Body of pancreas (tissue), 4 donors: ENCODE measurements at regions not wholly inside any gene's neighbourhood (a gene's known extent, or its start where the extent isn't known, plus 50 kb on each side); places are given as distances from the start of the nearest gene placed in this dataset.

Source experiments
- ATAC-seq: fragments of 150-250 bp; one replicate; pipeline ENCODE4 v1.9.1; 2016
- DNase-seq, 4 donors: peaks; one replicate each; pipeline ENCODE4 v3.0.0-alpha.2; 2019
- H3K27ac ChIP-seq, 4 donors: fragments of 200-600 bp; sonication (generic); 1 replicate in 3 of 4; 2 replicates in 1 of 4; pipeline versions ENCODE4 v1.5.1 to v1.6.1; 2016 to 2019; ENCODE audit warnings: mild to moderate bottlenecking in 1 of 4, mixed read lengths in 1 of 4, moderate library complexity in 1 of 4
- H3K27me3 ChIP-seq, 2 donors: fragments of 200-600 bp; sonication (generic); one replicate each; pipeline ENCODE4 v1.6.0; 2016; ENCODE audit warnings: mild to moderate bottlenecking in 1 of 2
- H3K36me3 ChIP-seq, 2 donors: fragments of 200-600 bp; sonication (generic); replicated peaks in 1 of 2; 2 replicates each; pipeline ENCODE4 v1.5.1; 2016; ENCODE audit warnings: low read depth in 2 of 2; ENCODE audit not compliant: insufficient read depth in 1 of 2
- H3K4me1 ChIP-seq: fragments of 200-600 bp; sonication (generic); one replicate; pipeline ENCODE4 v1.6.0; 2016
- H3K4me3 ChIP-seq, 2 donors: fragments of 200-600 bp; sonication (generic); 1 replicate in 1 of 2; 2 replicates in 1 of 2; pipeline ENCODE4 v1.5.1; 2016 to 2019
- H3K9me3 ChIP-seq, 3 donors: fragments of 200-600 bp; sonication (generic); 1 replicate in 2 of 3; 2 replicates in 1 of 3; pipeline ENCODE4 v1.5.1; 2016
- CTCF ChIP-seq, 7 experiments: fragments of 450-650 bp in 4 of 7; fragments of 200-600 bp in 3 of 7; sonication (generic) in 3 of 7; IDR thresholded peaks; one replicate each; pipeline ENCODE4 v1.5.1; 2016 to 2019; ENCODE audit warnings: antibody characterized with exemption in 7 of 7
- POLR2A ChIP-seq, 3 donors: fragments of 450-650 bp; IDR thresholded peaks; one replicate each; pipeline ENCODE4 v1.6.1; 2016; ENCODE audit warnings: antibody characterized with exemption in 3 of 3, mild to moderate bottlenecking in 2 of 3
- WGBS, 2 donors: methylation state at CpG; one replicate each; pipeline ENCODE4 v1.1.5; 2017; 5-methylcytosine and 5-hydroxymethylcytosine counted together
- intact Hi-C: fragments of 100-400 bp; cut with DNase I; formaldehyde crosslinking; loops from one replicate; pipeline ENCODE4 v1.15.1; 2023

GRCh38 chr14:61623927-61624326 lies 71.4 kb upstream of the HIF1A start:
- Histone ChIP-seq H3K27ac (no peak overlapping the region), H3K36me3 (no peaks in the 10 kb centered on the region), H3K27me3 (no peaks in the 10 kb centered on the region), H3K9me3 (no peaks in the 10 kb centered on the region), H3K4me1 (no peaks in the 10 kb centered on the region), H3K4me3 (no peak overlapping the region)
- DNase-seq = no peak
- no peak for ATAC-seq
- intact Hi-C loops = no loop called here
- 89 to 91% methylated on average over 3 of the region's 3 CpGs for WGBS, 2 donors
- no peak for TF ChIP-seq POLR2A (IDR thresholded peaks at IDR 0.05)
- TF ChIP-seq CTCF (IDR thresholded peaks at IDR 0.05) = no peak

GRCh38 chr14:61625165-61625564 lies 70.1 kb upstream of the HIF1A start:
- WGBS, 2 donors = 94 to 95% methylated on average over 1 of the region's 1 CpG
- TF ChIP-seq CTCF (IDR thresholded peaks at IDR 0.05) = no peak
- no peak for TF ChIP-seq POLR2A (IDR thresholded peaks at IDR 0.05)
- H3K4me3 ChIP-seq = no peak overlapping the region
- intact Hi-C loops = no loop called here
- no peak overlapping the region for H3K27ac ChIP-seq
- H3K4me1 ChIP-seq = no peaks in the 10 kb centered on the region
- DNase-seq (no peak), ATAC-seq (no peak)
- H3K27me3 ChIP-seq = no peaks in the 10 kb centered on the region
- H3K9me3 ChIP-seq = no peaks in the 10 kb centered on the region
- no peaks in the 10 kb centered on the region for H3K36me3 ChIP-seq

- ATAC-seq (no peak), DNase-seq (no peak)
- 85 to 91% methylated on average over 2 of the region's 2 CpGs for WGBS, 2 donors
- Histone ChIP-seq H3K27me3 (no peaks in the 10 kb centered on the region), H3K4me3 (no peak overlapping the region), H3K4me1 (no peaks in the 10 kb centered on the region), H3K36me3 (no peaks in the 10 kb centered on the region), H3K9me3 (no peaks in the 10 kb centered on the region), H3K27ac (no peak overlapping the region)
- intact Hi-C loops = no loop called here
- no peak for TF ChIP-seq CTCF (IDR thresholded peaks at IDR 0.05)
- no peak for TF ChIP-seq POLR2A (IDR thresholded peaks at IDR 0.05)
These were observed 67.7 kb upstream of the HIF1A start for GRCh38 chr14:61627612-61628011.

GRCh38 chr14:61628016-61628725 lies 67.1 kb upstream of the HIF1A start:
- Histone ChIP-seq H3K4me3 (no peak overlapping the region), H3K9me3 (no peaks in the 10 kb centered on the region), H3K36me3 (no peaks in the 10 kb centered on the region), H3K27ac (no peak overlapping the region), H3K4me1 (no peaks in the 10 kb centered on the region), H3K27me3 (no peaks in the 10 kb centered on the region)
- no peak for ATAC-seq
- TF ChIP-seq POLR2A (IDR thresholded peaks at IDR 0.05) (no peak), CTCF (IDR thresholded peaks at IDR 0.05) (no peak)
- DNase-seq = no peak
- WGBS, 2 donors = 92% methylated on average over 3 of the region's 3 CpGs
- intact Hi-C loops = no loop called here

- DNase-seq (no peak), ATAC-seq (no peak)
- no peaks in the 10 kb centered on the region for H3K9me3 ChIP-seq
- intact Hi-C loops = no loop called here
- H3K27me3 ChIP-seq = no peaks in the 10 kb centered on the region
- no peak overlapping the region for H3K4me3 ChIP-seq
- no peaks in the 10 kb centered on the region for H3K36me3 ChIP-seq
- H3K4me1 ChIP-seq = no peaks in the 10 kb centered on the region
- TF ChIP-seq CTCF (IDR thresholded peaks at IDR 0.05) (no peak), POLR2A (IDR thresholded peaks at IDR 0.05) (no peak)
- H3K27ac ChIP-seq = no peak overlapping the region
- 79 to 85% methylated on average over 4 of the region's 4 CpGs for WGBS, 2 donors
These were observed 64.8 kb upstream of the HIF1A start for GRCh38 chr14:61630399-61631044.
